Neutrophil (primary cell): ENCODE measurements at regions not wholly inside any gene's neighbourhood (a gene's known extent, or its start where the extent isn't known, plus 50 kb on each side); places are given as distances from the start of the nearest gene placed in this dataset.

ENCODE experiments used
- H3K27ac ChIP-seq: fragments of 200-600 bp; sonication (generic); 2 replicates; pipeline ENCODE4 v1.5.1; 2016; ENCODE audit warnings: mild to moderate bottlenecking, moderate library complexity
- H3K27me3 ChIP-seq: fragments of 200-600 bp; sonication (generic); 2 replicates; pipeline ENCODE4 v1.6.0; 2016; ENCODE audit warnings: mild to moderate bottlenecking
- H3K36me3 ChIP-seq: fragments of 200-600 bp; sonication (generic); 2 replicates; pipeline ENCODE4 v1.5.1; 2017
- H3K4me1 ChIP-seq, 2 experiments: fragments of 200-600 bp in 1 of 2; sonication (generic) in 1 of 2; 1 replicate in 1 of 2; 2 replicates in 1 of 2; pipeline versions ENCODE4 v1.5.1 to v1.6.1; 2013 to 2016; ENCODE audit warnings: low read depth in 1 of 2, low read length in 1 of 2, mild to moderate bottlenecking in 1 of 2, moderate library complexity in 1 of 2; ENCODE audit not compliant: control insufficient read depth in 1 of 2, insufficient read depth in 1 of 2
- H3K4me3 ChIP-seq, 2 experiments: fragments of 200-600 bp in 1 of 2; sonication (generic) in 1 of 2; 1 replicate in 1 of 2; 2 replicates in 1 of 2; pipeline ENCODE4 v1.5.1; 2013 to 2016; ENCODE audit warnings: low read depth in 1 of 2, low read length in 1 of 2, mild to moderate bottlenecking in 1 of 2, moderate library complexity in 1 of 2
- H3K9me3 ChIP-seq: fragments of 200-600 bp; sonication (generic); 2 replicates; pipeline ENCODE4 v1.5.1; 2016
- CTCF ChIP-seq: fragments of 200-600 bp; sonication (generic); IDR thresholded peaks from 2 replicates; pipeline ENCODE4 v1.5.1; 2016; ENCODE audit warnings: antibody characterized with exemption

DNA sequence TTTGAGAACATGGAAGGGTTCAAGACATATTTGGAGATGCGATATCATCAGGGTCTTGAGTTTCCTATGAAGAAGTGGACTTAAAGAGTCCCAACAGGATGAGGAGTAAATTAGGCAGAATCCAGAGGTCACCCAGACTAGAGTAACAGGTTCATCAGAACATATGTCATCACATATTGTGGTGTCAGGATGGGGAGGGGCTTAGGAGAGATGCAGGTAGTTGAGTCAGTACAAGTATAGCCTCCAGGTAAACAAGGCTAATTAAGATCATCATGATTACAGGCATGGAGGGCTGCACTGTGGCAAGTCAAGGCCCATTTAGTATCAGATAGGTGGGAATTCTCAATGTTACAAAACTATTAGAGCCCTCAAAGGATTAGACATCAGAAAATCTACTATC, 90.1 kb upstream of the PAK5 start:
- Histone ChIP-seq H3K4me3 (no peak overlapping the region), H3K27ac (no peak overlapping the region), H3K9me3 (no peaks in the 10 kb centered on the region), H3K27me3 (no peaks in the 10 kb centered on the region), H3K36me3 (no peaks in the 10 kb centered on the region), H3K4me1 (no peaks in the 10 kb centered on the region)
- no peak for TF ChIP-seq CTCF

GRCh38 chr20:9928281-9928737, 89.4 kb upstream of the PAK5 start:
- Histone ChIP-seq H3K36me3 (no peaks in the 10 kb centered on the region), H3K27ac (no peak overlapping the region)

GRCh38 chr20:9927224-9927623, 88.3 kb upstream of the PAK5 start:
- Histone ChIP-seq H3K27me3 (no peaks in the 10 kb centered on the region), H3K27ac (no peak overlapping the region), H3K4me1 (no peaks in the 10 kb centered on the region), H3K9me3 (no peaks in the 10 kb centered on the region), H3K4me3 (no peak overlapping the region), H3K36me3 (no peaks in the 10 kb centered on the region)
- TF ChIP-seq CTCF, result no peak

More at GRCh38 chr20:9928281-9928737, 89.4 kb upstream of the PAK5 start:
- Histone ChIP-seq H3K4me1 (no peaks in the 10 kb centered on the region), H3K27me3 (no peaks in the 10 kb centered on the region), H3K9me3 (no peaks in the 10 kb centered on the region), H3K4me3 (no peak overlapping the region)
- no peak for TF ChIP-seq CTCF

DNA sequence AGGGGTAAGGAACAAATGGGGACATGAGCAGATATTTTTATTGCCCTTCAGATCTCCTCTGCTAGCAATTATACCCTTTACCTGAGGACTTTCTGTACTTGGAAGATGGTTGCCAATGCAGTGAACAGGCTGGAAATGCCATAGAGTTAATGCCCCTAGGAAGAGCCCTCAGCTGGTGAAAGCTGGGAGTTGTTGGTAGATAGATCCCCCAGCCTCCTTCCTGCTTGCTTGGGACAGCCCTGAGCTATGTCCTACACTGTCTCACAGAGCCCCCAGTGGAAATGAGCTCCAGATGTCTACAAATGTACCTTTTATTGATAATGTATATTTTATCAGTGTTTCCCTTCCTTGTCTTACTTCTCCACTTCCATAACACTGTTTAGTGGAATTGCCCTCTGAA, 87.6 kb upstream of the PAK5 start:
- Histone ChIP-seq H3K4me1 (no peaks in the 10 kb centered on the region), H3K27me3 (no peaks in the 10 kb centered on the region), H3K4me3 (no peak overlapping the region), H3K9me3 (no peaks in the 10 kb centered on the region), H3K27ac (no peak overlapping the region), H3K36me3 (no peaks in the 10 kb centered on the region)
- TF ChIP-seq CTCF, result no peak

DNA sequence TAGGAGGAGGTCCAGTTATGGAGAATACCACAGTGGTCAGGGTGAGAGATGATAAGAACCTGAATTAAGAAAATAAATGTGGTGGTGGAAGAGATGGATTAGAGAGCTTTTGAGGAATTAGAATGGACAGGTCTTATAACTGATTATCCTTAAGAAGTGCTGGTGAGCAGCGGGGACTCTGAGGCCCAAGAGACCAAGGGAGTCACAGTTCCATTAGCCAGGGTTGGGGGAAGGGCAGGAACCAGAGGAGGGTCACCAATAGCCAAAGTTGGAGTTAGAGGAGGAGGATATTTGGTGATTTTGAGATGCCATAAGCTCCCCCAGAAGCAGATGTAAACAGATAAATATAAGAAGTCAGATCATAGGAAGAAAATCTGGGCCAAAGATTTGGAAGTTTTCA, 87.1 kb upstream of the PAK5 start:
- no peak for TF ChIP-seq CTCF
- Histone ChIP-seq H3K4me3 (no peak overlapping the region), H3K9me3 (no peaks in the 10 kb centered on the region), H3K36me3 (no peaks in the 10 kb centered on the region), H3K27me3 (no peaks in the 10 kb centered on the region), H3K27ac (no peak overlapping the region), H3K4me1 (no peaks in the 10 kb centered on the region)

GRCh38 chr20:9923648-9924047, 84.8 kb upstream of the PAK5 start:
- H3K9me3 ChIP-seq, result no peaks in the 10 kb centered on the region
- no peak for TF ChIP-seq CTCF
- no peak overlapping the region for H3K27ac ChIP-seq
- H3K27me3 ChIP-seq, result no peaks in the 10 kb centered on the region
- H3K36me3 ChIP-seq, result no peaks in the 10 kb centered on the region
- no peaks in the 10 kb centered on the region for H3K4me1 ChIP-seq
- H3K4me3 ChIP-seq, result no peak overlapping the region
